Stimulated activated CD8-positive, alpha-beta memory T cell treated with anti-CD3 and anti-CD28 coated beads, Interleukin-4, amount 100 ng/mL, for 48 hours (primary cell): ENCODE measurements at regions not wholly inside any gene's neighbourhood (a gene's known extent, or its start where the extent isn't known, plus 50 kb on each side); places are given as distances from the start of the nearest gene placed in this dataset.

Experiments
- DNase-seq: peaks from one replicate; pipeline ENCODE4 v3.0.0-alpha.2; 2020

- DNase-seq, result no peak
Measured at GRCh38 chr14:25944020-25944419, 653.8 kb downstream of the NOVA1 start.

DNA sequence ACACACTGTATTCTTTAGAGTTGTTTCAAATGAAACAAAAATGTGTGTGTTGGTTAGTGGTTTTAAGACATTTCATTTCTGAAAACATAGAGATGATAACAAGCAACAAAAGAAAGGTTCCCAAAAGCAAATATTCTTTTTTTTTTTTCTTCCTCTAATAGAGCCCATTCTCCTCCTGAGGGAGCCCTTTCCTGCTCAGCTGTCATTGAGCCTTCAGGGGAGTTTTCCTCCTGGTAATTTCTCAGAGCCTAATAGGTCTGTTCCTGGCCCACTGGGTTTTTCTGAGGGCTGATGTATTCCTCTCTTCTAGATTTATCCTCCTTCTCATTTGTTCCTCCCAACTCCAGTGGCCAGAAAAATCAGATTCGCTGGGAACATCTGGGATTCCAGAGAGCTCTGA lies 654.5 kb downstream of the NOVA1 start:
- no peak for DNase-seq

DNA sequence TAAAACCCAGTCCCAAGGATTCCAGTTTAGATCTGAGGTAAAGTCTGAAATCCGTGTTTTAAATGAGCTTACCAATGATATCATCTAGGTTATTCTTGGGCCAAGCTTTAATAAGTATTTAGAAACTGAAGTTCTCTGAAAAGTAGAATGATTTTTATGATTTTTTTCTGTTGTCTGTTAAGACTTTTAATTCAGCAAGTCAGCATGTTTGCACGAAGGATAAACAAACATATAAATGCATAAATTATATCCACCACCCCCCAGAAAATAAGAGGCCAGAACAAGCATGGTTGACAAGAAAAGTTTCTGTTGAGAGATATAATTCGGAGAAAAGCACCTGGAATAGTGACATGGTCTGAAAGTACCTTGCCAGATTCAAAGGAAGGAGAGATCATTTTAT lies 655.7 kb downstream of the NOVA1 start:
- no peak for DNase-seq

DNA sequence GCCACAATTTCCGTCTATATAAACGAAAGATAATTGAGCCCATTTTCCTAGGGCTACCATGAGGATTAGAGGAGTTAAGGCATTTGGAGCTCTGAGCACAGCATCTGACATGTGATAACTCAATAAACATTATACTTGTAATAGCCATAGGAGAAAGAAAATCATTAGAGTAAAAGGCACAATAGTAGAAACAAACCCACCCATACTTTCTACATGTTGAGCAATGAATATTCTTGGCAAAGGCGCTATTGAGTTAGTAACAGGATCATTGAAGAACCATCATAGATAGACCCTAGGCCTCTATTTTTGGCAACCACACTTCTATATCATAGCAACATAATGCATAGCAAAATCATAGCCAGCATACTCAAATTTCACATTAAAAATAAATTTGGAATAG lies 664.1 kb downstream of the NOVA1 start:
- DNase-seq, result no peak

DNA sequence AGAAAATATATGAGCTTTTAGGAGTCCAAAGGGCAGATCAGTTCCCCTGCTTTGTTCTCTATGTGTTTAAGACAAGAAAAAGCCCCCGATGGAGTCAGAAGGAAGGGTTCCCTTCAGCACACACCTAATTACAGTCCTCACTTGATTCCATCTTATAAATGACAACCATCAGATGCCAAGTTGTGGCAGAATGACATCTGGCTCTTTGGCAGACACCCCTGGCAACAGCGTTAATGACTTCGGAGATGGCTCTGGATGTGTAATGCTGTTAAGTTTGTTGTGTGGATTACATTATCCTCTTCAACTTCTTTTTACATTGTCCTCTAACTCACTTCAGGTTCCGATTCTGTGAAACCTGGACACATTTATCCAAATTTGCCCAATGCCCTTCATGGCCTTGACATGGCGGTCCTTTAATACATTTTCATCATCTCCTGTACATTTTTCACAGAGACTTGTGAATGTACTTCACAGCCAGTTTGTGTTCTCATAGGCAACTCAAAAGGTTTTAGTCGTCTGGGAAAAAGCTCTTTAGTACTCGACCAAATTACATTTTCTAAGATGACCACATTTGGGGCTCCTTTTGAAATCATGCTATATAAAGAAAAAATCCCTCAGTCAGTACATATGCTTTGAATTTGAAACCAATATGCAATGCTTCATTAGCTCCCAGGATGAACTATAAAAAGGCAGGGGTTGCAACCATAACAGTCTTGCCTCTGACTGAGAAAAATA lies 667.8 kb downstream of the NOVA1 start:
- no peak for DNase-seq

DNA sequence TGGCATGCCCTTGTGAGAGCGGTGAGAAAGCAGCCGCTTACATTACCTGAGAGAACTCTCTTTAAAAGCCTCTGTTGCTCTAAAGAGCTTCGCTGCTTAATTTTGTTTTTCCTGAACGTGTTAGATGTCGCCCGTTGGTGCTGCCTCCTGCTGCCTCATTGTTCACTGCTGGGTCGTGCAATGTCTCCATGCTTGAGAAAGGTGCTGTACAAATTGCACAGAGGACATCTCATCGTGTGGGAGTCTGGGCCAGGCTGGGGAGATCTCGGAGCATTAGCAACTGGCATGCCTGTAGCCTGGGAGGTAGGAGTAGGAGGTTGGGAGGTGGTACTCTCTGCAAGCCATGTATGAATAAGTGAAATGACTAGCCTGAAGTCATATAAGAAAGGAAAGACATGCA lies 686.0 kb downstream of the NOVA1 start:
- no peak for DNase-seq

GRCh38 chr14:25909045-25909747 lies 688.6 kb downstream of the NOVA1 start:
- DNase-seq, result no peak

- no peak for DNase-seq
Measured at GRCh38 chr14:25908277-25909044, 689.4 kb downstream of the NOVA1 start.

DNA sequence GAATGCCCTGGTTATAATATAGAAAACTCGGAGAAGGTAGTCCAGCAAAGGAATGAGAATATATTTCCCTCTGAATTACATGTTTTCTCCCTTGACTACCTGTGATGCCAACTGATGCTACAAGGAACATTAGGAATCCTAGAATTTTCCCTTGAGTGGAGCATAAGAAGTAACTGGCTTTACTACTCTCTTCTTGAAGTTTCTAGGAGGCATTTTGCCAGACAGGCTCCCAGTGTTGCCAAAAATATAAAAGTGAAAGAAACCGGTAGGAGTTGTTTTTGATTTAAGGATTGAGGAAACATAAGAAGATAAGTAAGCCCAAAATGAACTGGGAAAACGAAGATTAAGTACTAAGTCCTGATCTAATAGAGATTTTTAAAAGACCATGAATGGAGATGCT lies 693.4 kb downstream of the NOVA1 start:
- DNase-seq, result no peak

DNA sequence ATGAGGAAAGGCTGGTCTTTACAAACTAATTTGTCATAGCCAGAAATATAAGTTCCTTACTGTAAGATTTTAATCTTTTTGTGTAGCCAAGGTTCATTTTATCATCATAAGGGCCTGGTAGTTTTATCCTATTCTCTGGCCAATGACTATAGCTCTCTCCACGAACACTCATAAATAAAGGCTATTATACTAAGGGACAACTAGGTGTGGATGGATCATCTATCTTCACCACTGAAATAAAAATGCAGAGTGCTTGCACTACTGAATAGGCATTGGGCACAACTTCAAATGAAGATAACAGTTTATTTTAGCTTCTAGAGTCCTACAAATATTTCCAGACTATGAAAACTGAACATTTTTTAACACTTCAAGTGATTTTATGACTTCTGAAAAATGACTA lies 698.6 kb downstream of the NOVA1 start:
- no peak for DNase-seq

DNA sequence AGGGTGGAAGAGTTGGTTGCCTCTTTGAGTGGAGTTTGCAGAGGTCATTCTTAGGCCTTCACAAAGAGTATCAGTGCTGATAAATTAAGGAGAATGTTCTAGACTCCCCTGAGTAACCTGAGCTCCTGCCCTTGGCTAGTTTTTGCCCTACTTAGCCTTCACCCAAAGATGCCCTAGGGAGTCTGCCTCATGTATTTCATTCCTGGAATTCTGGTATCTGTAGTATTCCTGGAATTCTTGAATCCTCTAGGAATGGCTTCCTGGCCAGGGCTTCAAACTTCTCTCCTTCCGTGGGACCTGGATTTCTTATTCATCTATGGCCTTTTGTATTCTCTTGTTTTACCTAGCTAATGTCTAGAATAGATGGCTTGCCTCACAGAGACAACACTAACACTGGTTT lies 701.1 kb downstream of the NOVA1 start:
- no peak for DNase-seq

- DNase-seq, result no peak
Measured at GRCh38 chr14:25895740-25896139, 702.1 kb downstream of the NOVA1 start.

GRCh38 chr14:25887251-25887878 lies 710.5 kb downstream of the NOVA1 start:
- DNase-seq, result no peak

- DNase-seq, result no peak
Measured at GRCh38 chr14:25884657-25885056, 713.2 kb downstream of the NOVA1 start.

DNA sequence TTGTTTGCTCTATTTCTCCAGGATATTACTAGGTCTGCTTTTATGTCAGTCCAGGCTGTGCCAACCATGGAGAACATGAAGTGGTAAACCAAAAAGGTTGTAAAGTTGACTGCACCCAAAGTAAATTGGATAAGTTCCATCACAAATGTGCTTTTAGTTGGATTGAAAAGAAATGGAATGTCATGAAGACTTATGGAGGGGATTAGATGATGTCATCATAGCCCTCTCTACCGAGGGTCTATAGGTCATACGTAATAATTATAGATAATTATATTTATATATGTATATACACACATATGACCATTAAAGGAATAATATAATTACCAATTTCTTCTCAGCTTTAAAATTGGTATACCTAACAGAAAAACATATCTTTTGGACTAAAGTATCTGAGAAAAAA lies 714.9 kb downstream of the NOVA1 start:
- DNase-seq, result no peak

DNA sequence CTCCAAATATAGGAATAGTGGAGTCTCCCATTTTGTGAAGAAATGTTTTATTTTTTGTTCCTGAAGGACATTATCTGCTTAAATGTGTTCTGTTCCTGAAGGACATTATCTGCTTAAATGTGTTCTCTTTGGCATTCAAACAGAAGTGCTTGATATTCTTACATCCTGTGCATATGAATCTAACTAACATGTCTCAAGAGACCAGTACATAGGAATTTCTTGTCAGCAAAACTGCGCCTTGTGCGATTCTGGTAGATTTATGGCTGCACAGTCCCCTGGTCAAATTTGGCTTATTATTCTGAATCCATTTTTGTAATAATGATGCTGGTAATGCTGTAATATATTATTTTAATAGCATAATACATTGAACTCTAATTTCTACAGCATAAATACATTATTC lies 722.4 kb downstream of the NOVA1 start:
- DNase-seq, result no peak

DNA sequence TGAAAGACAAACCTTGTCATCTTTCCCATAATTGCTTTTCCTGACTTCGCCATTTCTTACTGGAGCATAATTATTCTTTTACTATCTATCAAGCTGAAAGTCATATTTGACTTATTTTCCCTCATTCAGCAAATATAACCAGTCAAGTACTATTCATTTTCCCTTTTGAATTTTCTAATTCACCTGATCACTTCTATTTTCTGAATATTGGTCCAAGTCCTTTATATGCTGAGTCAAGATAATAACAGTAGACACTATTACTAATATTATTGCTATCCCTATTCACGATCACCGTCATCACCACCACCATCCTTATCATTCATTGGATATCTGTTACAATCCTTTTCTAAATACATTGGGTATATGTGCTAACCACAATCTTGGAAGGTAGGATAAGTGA lies 728.0 kb downstream of the NOVA1 start:
- DNase-seq, result no peak

DNA sequence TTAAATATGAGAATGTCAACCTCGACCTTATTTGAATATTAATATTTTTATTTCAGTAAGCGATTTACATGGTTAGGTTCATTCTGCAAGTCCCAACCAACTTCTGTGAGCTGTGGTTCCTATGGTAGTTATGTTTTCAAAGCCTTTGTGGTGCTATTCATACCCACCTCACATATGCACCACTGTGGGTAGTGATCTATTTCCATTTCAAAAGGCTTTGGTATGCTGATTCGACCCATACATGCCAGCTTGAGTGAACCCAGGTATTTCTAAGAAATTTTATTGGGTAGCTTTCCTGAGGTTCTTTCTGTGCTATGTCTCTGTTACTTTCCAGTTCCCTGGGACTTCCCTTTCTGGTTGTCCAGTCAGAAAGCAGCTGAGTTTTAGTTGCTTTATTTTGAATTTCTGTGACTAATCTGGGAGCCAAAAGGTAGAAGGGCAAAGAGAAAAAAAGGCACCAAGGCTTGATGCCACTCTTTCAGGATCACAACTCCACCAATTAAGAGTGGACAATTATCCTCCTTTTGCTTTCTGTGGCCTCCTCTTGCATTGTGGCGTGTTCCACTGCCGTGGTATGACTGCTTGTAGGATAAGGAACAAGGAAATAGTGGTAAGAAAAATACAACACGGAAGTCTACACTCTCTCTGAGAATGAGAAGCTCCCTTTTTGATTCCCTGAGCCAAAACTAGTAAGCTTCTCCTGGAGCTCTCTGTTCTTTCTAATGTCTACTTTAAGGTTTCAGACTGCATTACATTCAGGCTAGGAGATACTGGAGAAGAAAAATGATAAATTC lies 729.1 kb downstream of the NOVA1 start:
- no peak for DNase-seq

DNA sequence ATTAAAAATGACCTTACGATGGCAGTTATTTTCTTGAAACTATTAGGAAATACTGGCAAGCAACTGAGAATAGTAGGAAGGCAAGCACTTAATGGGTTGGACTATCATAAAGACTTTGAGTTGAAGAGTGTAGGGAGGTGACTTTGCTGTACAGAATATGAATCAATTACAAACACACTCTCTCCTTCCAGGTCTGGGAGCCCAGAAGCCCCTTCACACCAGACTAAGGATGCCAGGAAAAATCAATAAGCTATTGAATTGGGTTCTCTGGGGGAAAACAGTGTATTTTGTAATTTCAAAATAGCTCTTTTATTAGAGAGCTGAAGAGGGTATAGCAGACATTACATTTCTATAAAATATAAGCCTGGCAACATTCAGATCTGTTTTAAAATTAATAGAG lies 736.4 kb downstream of the NOVA1 start:
- no peak for DNase-seq

- DNase-seq, result no peak
Measured at GRCh38 chr14:25848601-25849000, 749.2 kb downstream of the NOVA1 start.

DNA sequence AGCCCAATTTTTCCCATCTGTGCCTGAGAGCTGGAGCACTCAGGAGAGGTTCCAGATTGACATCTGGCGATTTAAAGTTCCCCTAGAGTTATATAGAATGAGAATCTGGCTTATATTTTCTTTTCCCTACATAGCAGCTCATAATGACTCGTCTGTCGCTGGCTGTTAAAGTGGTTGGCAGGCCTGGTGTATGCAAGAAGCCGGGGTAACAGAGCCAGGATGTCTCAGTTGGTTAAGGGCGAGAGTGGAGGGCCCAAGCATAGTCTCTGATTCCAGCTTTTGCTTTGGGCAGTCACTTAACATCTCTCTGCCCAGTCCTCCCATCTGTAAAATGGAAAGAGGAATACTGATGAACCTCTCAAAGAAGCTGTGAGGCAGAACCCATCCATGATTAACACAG lies 751.6 kb downstream of the NOVA1 start:
- no peak for DNase-seq
